ENCODE measurements at regions not wholly inside any gene's neighbourhood (a gene's known extent, or its start where the extent isn't known, plus 50 kb on each side); places are given as distances from the start of the nearest gene placed in this dataset.

GRCh38 chr12:46893434-46893833 is 67.6 kb upstream of the SLC38A4 start:
- no peaks in the 10 kb centered on the region for H3K4me1 ChIP-seq (ENCODE audit: insufficient read depth, low read length)
- POLR2A ChIA-PET (ENCODE audit: partially characterized antibody): no interaction called here

GRCh38 chr12:46895726-46896125 is 69.9 kb upstream of the SLC38A4 start:
- peaks cover 0 to 17% (median 7%) of the 10 kb centered on the region in 4 donors for H3K4me1 Mint-ChIP-seq
- H3K4me3 Mint-ChIP-seq: no peak overlapping the region
- no peak overlapping the region for H3K27ac Mint-ChIP-seq
- CTCF ChIA-PET (ENCODE audit: partially characterized antibody): no interaction called here
- Histone ChIP-seq H3K27ac (ENCODE audit: low read depth, low read length) (no peak overlapping the region), H3K27me3 (ENCODE audit: insufficient read depth, low read length) (no peaks in the 10 kb centered on the region), H3K36me3 (ENCODE audit: insufficient read depth, low read length) (no peaks in the 10 kb centered on the region), H3K9me3 (ENCODE audit: control insufficient read depth in 1 of 2, low read length in 2 of 2) (no peaks in the 10 kb centered on the region), H3K4me1 (ENCODE audit: insufficient read depth, low read length) (no peaks in the 10 kb centered on the region), H3K4me3 (ENCODE audit: low read length in 2 of 2) (no peak overlapping the region)
- no peak for DNase-seq
- peaks cover 0 to 4% (median under 1%) of the 10 kb centered on the region in 8 donors for H3K9me3 Mint-ChIP-seq
- POLR2A ChIA-PET (ENCODE audit: partially characterized antibody): no interaction called here
- H3K27me3 Mint-ChIP-seq: peaks cover 13 to 14% of the 10 kb centered on the region in 2 donors
- intact Hi-C loops (cut with micrococcal nuclease): no loop called here
- H3K36me3 Mint-ChIP-seq: no peaks in the 10 kb centered on the region

More at GRCh38 chr12:46893434-46893833, 67.6 kb upstream of the SLC38A4 start:
- Histone ChIP-seq H3K27me3 (ENCODE audit: insufficient read depth, low read length) (no peaks in the 10 kb centered on the region), H3K36me3 (ENCODE audit: insufficient read depth, low read length) (no peaks in the 10 kb centered on the region), H3K27ac (ENCODE audit: low read depth, low read length) (no peak overlapping the region), H3K4me3 (ENCODE audit: low read length in 2 of 2) (no peak overlapping the region), H3K9me3 (ENCODE audit: control insufficient read depth in 1 of 2, low read length in 2 of 2) (no peaks in the 10 kb centered on the region)
- Mint-ChIP-seq H3K27ac (no peak overlapping the region), H3K9me3 (peaks cover 0 to 8% (median 4%) of the 10 kb centered on the region in 8 donors), H3K4me3 (no peak overlapping the region), H3K27me3 (peaks cover 10 to 11% of the 10 kb centered on the region in 2 donors), H3K36me3 (no peaks in the 10 kb centered on the region), H3K4me1 (peaks cover 0 to 8% (median 4%) of the 10 kb centered on the region in 4 donors)
- intact Hi-C loops (cut with micrococcal nuclease): no loop called here
- CTCF ChIA-PET (ENCODE audit: partially characterized antibody): no interaction called here
- no peak for DNase-seq

- H3K4me1 Mint-ChIP-seq: peaks cover 0 to 19% (median 7%) of the 10 kb centered on the region in 4 donors
- H3K4me3 Mint-ChIP-seq: no peak overlapping the region
- intact Hi-C loops (cut with micrococcal nuclease): no loop called here
- Histone ChIP-seq H3K9me3 (ENCODE audit: control insufficient read depth in 1 of 2, low read length in 2 of 2) (no peaks in the 10 kb centered on the region), H3K27ac (ENCODE audit: low read depth, low read length) (no peak overlapping the region), H3K4me1 (ENCODE audit: insufficient read depth, low read length) (no peaks in the 10 kb centered on the region), H3K36me3 (ENCODE audit: insufficient read depth, low read length) (no peaks in the 10 kb centered on the region), H3K27me3 (ENCODE audit: insufficient read depth, low read length) (no peaks in the 10 kb centered on the region), H3K4me3 (ENCODE audit: low read length in 2 of 2) (no peak overlapping the region)
- no peaks in the 10 kb centered on the region for H3K36me3 Mint-ChIP-seq
- H3K27me3 Mint-ChIP-seq: peaks cover 13 to 14% of the 10 kb centered on the region in 2 donors
- peaks cover 0 to 3% (median 0%) of the 10 kb centered on the region in 8 donors for H3K9me3 Mint-ChIP-seq
- ChIA-PET CTCF (ENCODE audit: partially characterized antibody) (no interaction called here), POLR2A (ENCODE audit: partially characterized antibody) (no interaction called here)
- no peak for DNase-seq
- H3K27ac Mint-ChIP-seq: no peak overlapping the region
Measured at GRCh38 chr12:46896680-46897079, 70.9 kb upstream of the SLC38A4 start.

GRCh38 chr12:46898152-46898931 is 72.5 kb upstream of the SLC38A4 start:
- intact Hi-C loops (cut with micrococcal nuclease): no loop called here
- no peak overlapping the region for H3K27ac ChIP-seq (ENCODE audit: low read depth, low read length)
- Mint-ChIP-seq H3K4me3 (no peak overlapping the region), H3K4me1 (peaks cover 0 to 19% (median 7%) of the 10 kb centered on the region in 4 donors), H3K36me3 (no peaks in the 10 kb centered on the region), H3K27ac (no peak overlapping the region), H3K9me3 (peaks cover 0 to 3% (median 0%) of the 10 kb centered on the region in 8 donors), H3K27me3 (peaks cover 3 to 17% of the 10 kb centered on the region in 2 donors)
- peak in 1 of 5 donors; percentile 2 for DNase-seq
- H3K27me3 ChIP-seq (ENCODE audit: insufficient read depth, low read length): no peaks in the 10 kb centered on the region
- CTCF ChIA-PET (ENCODE audit: partially characterized antibody): no interaction called here
- no peaks in the 10 kb centered on the region for H3K36me3 ChIP-seq (ENCODE audit: insufficient read depth, low read length)
- no peaks in the 10 kb centered on the region for H3K4me1 ChIP-seq (ENCODE audit: insufficient read depth, low read length)
- H3K9me3 ChIP-seq (ENCODE audit: control insufficient read depth in 1 of 2, low read length in 2 of 2): no peaks in the 10 kb centered on the region
- no peak overlapping the region for H3K4me3 ChIP-seq (ENCODE audit: low read length in 2 of 2)
- POLR2A ChIA-PET (ENCODE audit: partially characterized antibody): no interaction called here

GRCh38 chr12:46898989-46899388 is 73.2 kb upstream of the SLC38A4 start:
- no peak overlapping the region for H3K4me3 Mint-ChIP-seq
- ChIA-PET CTCF (ENCODE audit: partially characterized antibody) (no interaction called here), POLR2A (ENCODE audit: partially characterized antibody) (no interaction called here)
- peaks cover 0 to 3% (median 0%) of the 10 kb centered on the region in 8 donors for H3K9me3 Mint-ChIP-seq
- H3K4me1 Mint-ChIP-seq: peaks cover 0 to 19% (median 7%) of the 10 kb centered on the region in 4 donors
- intact Hi-C loops (cut with micrococcal nuclease): no loop called here
- no peaks in the 10 kb centered on the region for H3K4me1 ChIP-seq (ENCODE audit: insufficient read depth, low read length)
- H3K27ac ChIP-seq (ENCODE audit: low read depth, low read length): no peak overlapping the region
- no peaks in the 10 kb centered on the region for H3K36me3 Mint-ChIP-seq
- H3K4me3 ChIP-seq (ENCODE audit: low read length in 2 of 2): no peak overlapping the region
- peaks cover 2 to 15% of the 10 kb centered on the region in 2 donors for H3K27me3 Mint-ChIP-seq
- H3K9me3 ChIP-seq (ENCODE audit: control insufficient read depth in 1 of 2, low read length in 2 of 2): no peaks in the 10 kb centered on the region
- no peaks in the 10 kb centered on the region for H3K36me3 ChIP-seq (ENCODE audit: insufficient read depth, low read length)
- H3K27ac Mint-ChIP-seq: no peak overlapping the region
- DNase-seq: no peak
- H3K27me3 ChIP-seq (ENCODE audit: insufficient read depth, low read length): no peaks in the 10 kb centered on the region

GRCh38 chr12:46900734-46901463 is 75.1 kb upstream of the SLC38A4 start:
- Mint-ChIP-seq H3K4me1 (peaks cover 0 to 19% (median 7%) of the 10 kb centered on the region in 4 donors), H3K36me3 (no peaks in the 10 kb centered on the region), H3K9me3 (peaks cover 0 to 3% (median 0%) of the 10 kb centered on the region in 8 donors), H3K4me3 (no peak overlapping the region), H3K27ac (peak overlapping the region in 1 of 7 donors; percentile 31), H3K27me3 (peaks cover 10 to 21% of the 10 kb centered on the region in 2 donors)
- ChIA-PET POLR2A (ENCODE audit: partially characterized antibody) (no interaction called here), CTCF (ENCODE audit: partially characterized antibody) (no interaction called here)
- H3K4me3 ChIP-seq (ENCODE audit: low read length in 2 of 2): no peak overlapping the region
- DNase-seq: no peak
- no peaks in the 10 kb centered on the region for H3K4me1 ChIP-seq (ENCODE audit: insufficient read depth, low read length)
- H3K9me3 ChIP-seq (ENCODE audit: control insufficient read depth in 1 of 2, low read length in 2 of 2): no peaks in the 10 kb centered on the region
- intact Hi-C loops (cut with micrococcal nuclease): no loop called here
- H3K27ac ChIP-seq (ENCODE audit: low read depth, low read length): no peak overlapping the region
- H3K36me3 ChIP-seq (ENCODE audit: insufficient read depth, low read length): no peaks in the 10 kb centered on the region
- no peaks in the 10 kb centered on the region for H3K27me3 ChIP-seq (ENCODE audit: insufficient read depth, low read length)

GRCh38 chr12:46901464-46902205 is 75.8 kb upstream of the SLC38A4 start:
- Mint-ChIP-seq H3K27ac (peak overlapping the region in 1 of 7 donors; percentile 31), H3K36me3 (no peaks in the 10 kb centered on the region), H3K4me3 (no peak overlapping the region), H3K27me3 (peaks cover 10 to 22% of the 10 kb centered on the region in 2 donors), H3K9me3 (peaks cover 0 to 3% (median 0%) of the 10 kb centered on the region in 8 donors), H3K4me1 (peaks cover 0 to 19% (median 7%) of the 10 kb centered on the region in 4 donors)
- POLR2A ChIA-PET (ENCODE audit: partially characterized antibody): no interaction called here
- no peak for DNase-seq
- Histone ChIP-seq H3K4me3 (ENCODE audit: low read length in 2 of 2) (no peak overlapping the region), H3K9me3 (ENCODE audit: control insufficient read depth in 1 of 2, low read length in 2 of 2) (no peaks in the 10 kb centered on the region), H3K27me3 (ENCODE audit: insufficient read depth, low read length) (no peaks in the 10 kb centered on the region), H3K4me1 (ENCODE audit: insufficient read depth, low read length) (no peaks in the 10 kb centered on the region), H3K36me3 (ENCODE audit: insufficient read depth, low read length) (no peaks in the 10 kb centered on the region), H3K27ac (ENCODE audit: low read depth, low read length) (no peak overlapping the region)
- CTCF ChIA-PET (ENCODE audit: partially characterized antibody): no interaction called here
- intact Hi-C loops (cut with micrococcal nuclease): no loop called here

Measured in CD4-positive, alpha-beta memory T cell (primary cell).